ENCODE measurements at regions not wholly inside any gene's neighbourhood (a gene's known extent, or its start where the extent isn't known, plus 50 kb on each side); places are given as distances from the start of the nearest gene placed in this dataset.

DNA sequence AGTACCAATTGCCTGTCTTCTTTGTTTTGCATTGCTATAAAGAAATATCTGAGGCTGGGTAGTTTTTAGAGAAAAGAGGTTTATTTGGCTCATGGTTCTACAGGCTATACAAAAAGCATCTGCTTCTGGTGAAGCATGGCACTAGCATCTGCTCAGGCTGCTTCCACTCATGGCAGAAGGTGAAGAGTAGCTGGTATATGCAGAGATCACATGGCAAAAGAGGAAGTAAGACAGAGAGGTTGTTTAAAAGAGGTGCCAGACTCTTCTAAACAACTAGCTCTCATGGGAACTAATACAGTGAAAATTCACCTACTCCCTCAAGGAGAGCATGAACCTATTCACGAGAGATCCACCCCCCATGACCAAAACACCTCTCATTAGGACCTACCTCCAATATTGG lies 56.7 kb upstream of the GUCA2B start:
- DNase-seq: no peak
- no peak overlapping the region for H3K4me3 ChIP-seq (ENCODE audit: low read length)
- H3K36me3 ChIP-seq (ENCODE audit: control insufficient read depth, insufficient read depth, low read length): no peaks in the 10 kb centered on the region
- H3K4me1 ChIP-seq (ENCODE audit: control insufficient read depth, insufficient read depth, low read length): no peaks in the 10 kb centered on the region
- H3K27me3 ChIP-seq (ENCODE audit: control insufficient read depth, insufficient read depth, low read length): no peaks in the 10 kb centered on the region
- no peaks in the 10 kb centered on the region for H3K9me3 ChIP-seq (replicated peaks; ENCODE audit: control insufficient read depth, low read depth, low read length)
- no peak overlapping the region for H3K27ac ChIP-seq (ENCODE audit: low read length)
- no CpG with 5 or more reads among the region's 1 CpG for WGBS (ENCODE audit: insufficient coverage)

DNA sequence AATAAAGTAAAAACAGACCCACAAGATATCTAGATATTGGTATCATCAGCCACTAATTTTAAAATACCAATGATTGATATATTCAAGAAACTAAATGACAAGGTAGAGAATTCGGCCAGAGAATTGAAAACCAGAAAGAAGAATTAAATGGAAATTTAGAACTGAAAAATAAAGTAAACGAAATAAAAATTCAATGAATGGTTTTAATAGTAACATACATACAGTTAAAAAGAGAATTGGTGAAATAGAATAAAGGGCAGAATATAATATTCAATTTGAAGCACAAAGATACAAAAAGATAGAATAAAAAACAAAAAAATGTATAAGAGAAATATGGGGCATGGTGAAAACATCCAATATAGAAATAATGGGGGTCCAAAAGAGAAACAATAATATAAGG lies 64.0 kb upstream of the GUCA2B start:
- no CpG with 5 or more reads among the region's 2 CpGs for WGBS (ENCODE audit: insufficient coverage)
- no peaks in the 10 kb centered on the region for H3K36me3 ChIP-seq (ENCODE audit: control insufficient read depth, insufficient read depth, low read length)
- no peaks in the 10 kb centered on the region for H3K27me3 ChIP-seq (ENCODE audit: control insufficient read depth, insufficient read depth, low read length)
- no peak overlapping the region for H3K4me3 ChIP-seq (ENCODE audit: low read length)
- H3K27ac ChIP-seq (ENCODE audit: low read length): no peak overlapping the region
- H3K4me1 ChIP-seq (ENCODE audit: control insufficient read depth, insufficient read depth, low read length): no peaks in the 10 kb centered on the region
- H3K9me3 ChIP-seq (replicated peaks; ENCODE audit: control insufficient read depth, low read depth, low read length): peaks cover 3% of the 10 kb centered on the region
- DNase-seq: no peak

DNA sequence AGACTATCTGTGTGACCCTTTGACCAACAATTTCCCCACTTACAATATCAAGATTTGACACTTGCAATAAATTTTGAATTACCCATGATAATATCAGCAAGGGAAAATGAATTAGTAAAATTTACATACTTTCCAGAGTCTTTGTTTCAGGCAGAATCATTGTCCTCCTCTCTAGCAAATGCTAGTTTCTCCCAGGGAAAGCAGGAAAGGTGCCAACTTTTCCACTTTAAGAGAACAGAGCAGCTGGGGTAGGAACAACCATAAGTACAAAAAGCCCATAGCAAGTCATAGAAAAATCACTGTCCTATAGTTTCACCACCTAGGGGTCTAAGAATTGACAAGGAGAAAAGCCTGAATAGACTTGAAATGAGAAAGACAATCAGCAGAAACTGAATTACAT lies 67.1 kb upstream of the GUCA2B start:
- Histone ChIP-seq H3K27me3 (ENCODE audit: control insufficient read depth, insufficient read depth, low read length) (no peaks in the 10 kb centered on the region), H3K9me3 (replicated peaks; ENCODE audit: control insufficient read depth, low read depth, low read length) (peaks cover 3% of the 10 kb centered on the region), H3K4me3 (ENCODE audit: low read length) (no peak overlapping the region), H3K36me3 (ENCODE audit: control insufficient read depth, insufficient read depth, low read length) (no peaks in the 10 kb centered on the region), H3K27ac (ENCODE audit: low read length) (no peak overlapping the region), H3K4me1 (ENCODE audit: control insufficient read depth, insufficient read depth, low read length) (no peaks in the 10 kb centered on the region)
- DNase-seq: peak; percentile 17

DNA sequence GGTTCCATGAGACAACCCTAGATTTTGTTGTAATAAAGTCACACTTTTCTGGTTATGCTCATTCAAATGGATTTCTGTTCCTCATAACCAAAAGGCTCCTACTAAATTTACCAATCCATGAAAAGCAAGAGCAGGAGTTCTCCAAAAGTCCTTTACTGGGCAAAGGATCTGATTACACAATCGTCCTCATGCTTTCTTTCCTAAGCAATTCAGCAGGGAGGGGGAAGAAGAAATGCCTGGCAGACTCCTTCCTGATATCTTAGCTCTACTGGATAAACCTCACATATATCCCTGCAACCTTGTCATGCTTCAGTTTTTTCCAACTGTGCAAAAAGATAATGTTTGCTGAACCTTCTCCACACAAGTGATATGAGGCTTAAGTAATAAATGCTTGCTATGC lies 67.6 kb upstream of the GUCA2B start:
- Histone ChIP-seq H3K4me3 (ENCODE audit: low read length) (no peak overlapping the region), H3K36me3 (ENCODE audit: control insufficient read depth, insufficient read depth, low read length) (no peaks in the 10 kb centered on the region), H3K27me3 (ENCODE audit: control insufficient read depth, insufficient read depth, low read length) (no peaks in the 10 kb centered on the region), H3K27ac (ENCODE audit: low read length) (no peak overlapping the region), H3K9me3 (replicated peaks; ENCODE audit: control insufficient read depth, low read depth, low read length) (peaks cover 3% of the 10 kb centered on the region), H3K4me1 (ENCODE audit: control insufficient read depth, insufficient read depth, low read length) (no peaks in the 10 kb centered on the region)
- DNase-seq: peak; percentile 1
- WGBS (ENCODE audit: insufficient coverage): no CpG with 5 or more reads among the region's 1 CpG

DNA sequence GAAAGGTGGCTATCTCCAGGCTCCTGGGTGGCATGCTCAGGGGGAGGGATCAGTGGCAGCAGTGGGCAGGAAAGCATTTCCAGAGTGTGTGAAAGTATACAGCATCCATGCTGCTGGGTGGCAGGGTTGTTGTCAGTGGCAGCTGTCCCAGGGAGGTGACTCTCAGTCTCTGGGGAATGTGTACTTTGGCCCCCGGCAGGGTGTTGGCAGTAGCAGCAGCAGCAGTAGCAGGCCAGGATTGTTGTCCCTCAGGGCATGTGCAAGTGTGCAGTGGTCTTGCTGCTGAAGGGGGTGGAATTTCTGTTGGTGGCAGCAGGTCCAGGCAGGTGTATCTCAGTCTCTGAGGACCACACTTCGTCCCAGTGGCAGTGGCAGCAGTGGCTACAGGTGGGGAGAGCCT lies 71.7 kb upstream of the GUCA2B start:
- Histone ChIP-seq H3K9me3 (replicated peaks; ENCODE audit: control insufficient read depth, low read depth, low read length) (no peaks in the 10 kb centered on the region), H3K27me3 (ENCODE audit: control insufficient read depth, insufficient read depth, low read length) (no peaks in the 10 kb centered on the region), H3K36me3 (ENCODE audit: control insufficient read depth, insufficient read depth, low read length) (no peaks in the 10 kb centered on the region), H3K27ac (ENCODE audit: low read length) (no peak overlapping the region), H3K4me3 (ENCODE audit: low read length) (no peak overlapping the region), H3K4me1 (ENCODE audit: control insufficient read depth, insufficient read depth, low read length) (no peaks in the 10 kb centered on the region)
- no peak for DNase-seq
- WGBS (ENCODE audit: insufficient coverage): 71% methylated on average over 2 of the region's 2 CpGs

DNA sequence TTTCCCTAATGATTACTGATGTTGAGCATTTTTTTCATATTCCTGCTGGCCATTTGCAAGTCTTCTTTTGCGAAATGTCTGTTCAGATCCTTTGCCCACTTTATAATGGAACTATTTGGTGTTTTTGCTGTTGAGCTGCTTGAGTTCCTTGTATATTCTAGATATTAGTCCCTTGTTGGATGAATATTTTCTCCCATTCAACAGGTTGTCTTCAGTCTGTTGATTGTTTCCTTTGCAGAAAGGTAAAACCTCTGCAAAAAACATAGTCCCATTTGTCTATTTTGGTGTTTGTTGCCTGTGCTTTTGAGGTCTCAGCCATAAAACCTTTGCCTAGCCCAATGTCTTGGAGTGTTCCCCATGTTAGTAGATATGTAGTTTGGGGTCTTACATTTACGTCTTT lies 78.0 kb upstream of the GUCA2B start:
- Histone ChIP-seq H3K36me3 (ENCODE audit: control insufficient read depth, insufficient read depth, low read length) (no peaks in the 10 kb centered on the region), H3K9me3 (replicated peaks; ENCODE audit: control insufficient read depth, low read depth, low read length) (no peaks in the 10 kb centered on the region), H3K27ac (ENCODE audit: low read length) (no peak overlapping the region), H3K4me3 (ENCODE audit: low read length) (no peak overlapping the region), H3K4me1 (ENCODE audit: control insufficient read depth, insufficient read depth, low read length) (no peaks in the 10 kb centered on the region), H3K27me3 (ENCODE audit: control insufficient read depth, insufficient read depth, low read length) (no peaks in the 10 kb centered on the region)
- no peak for DNase-seq
- no CpG with 5 or more reads among the region's 2 CpGs for WGBS (ENCODE audit: insufficient coverage)

DNA sequence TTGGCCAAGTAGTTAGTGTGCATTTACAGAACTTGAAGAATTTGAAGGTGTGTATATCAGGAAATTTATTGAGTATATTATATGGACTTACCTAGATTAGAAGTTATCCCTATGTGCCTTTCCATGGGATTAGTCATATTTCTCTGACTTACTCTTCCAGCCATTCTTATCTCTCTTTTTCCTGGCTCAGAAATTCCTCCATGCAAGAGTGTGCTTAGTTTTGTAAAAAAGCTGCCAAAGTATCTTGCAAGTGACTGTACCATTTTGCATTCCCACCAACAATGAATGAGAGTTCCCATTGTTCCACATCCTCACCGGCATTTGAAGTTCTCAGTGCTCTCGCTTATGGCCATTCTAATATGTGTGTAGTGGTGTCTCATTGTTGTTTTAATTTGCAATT lies 82.2 kb upstream of the GUCA2B start:
- H3K4me3 ChIP-seq (ENCODE audit: low read length): no peak overlapping the region

DNA sequence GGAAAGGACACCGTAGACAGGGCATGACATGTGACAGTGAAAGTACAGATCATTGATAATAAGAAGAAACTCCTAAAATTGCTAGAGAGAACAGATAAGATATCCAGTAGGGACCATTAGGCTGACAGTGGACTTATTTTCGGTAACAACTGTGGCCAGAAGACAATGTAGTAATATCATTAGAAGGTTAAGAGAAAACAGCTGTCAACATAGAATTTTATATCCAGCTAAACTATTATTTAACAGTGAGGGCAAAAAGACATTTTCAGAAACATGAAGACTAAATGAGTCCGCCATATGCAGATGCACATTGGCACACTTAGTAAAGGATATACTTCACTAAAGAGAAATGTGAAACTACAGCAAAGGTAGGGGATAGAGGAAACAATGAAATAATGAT lies 95.4 kb upstream of the GUCA2B start:
- DNase-seq: no peak
- no peaks in the 10 kb centered on the region for H3K36me3 ChIP-seq (ENCODE audit: control insufficient read depth, insufficient read depth, low read length)
- no peak overlapping the region for H3K4me3 ChIP-seq (ENCODE audit: low read length)
- peaks cover 3% of the 10 kb centered on the region for H3K9me3 ChIP-seq (replicated peaks; ENCODE audit: control insufficient read depth, low read depth, low read length)
- no peak overlapping the region for H3K27ac ChIP-seq (ENCODE audit: low read length)
- H3K27me3 ChIP-seq (ENCODE audit: control insufficient read depth, insufficient read depth, low read length): no peaks in the 10 kb centered on the region
- no CpG with 5 or more reads among the region's 3 CpGs for WGBS (ENCODE audit: insufficient coverage)
- H3K4me1 ChIP-seq (ENCODE audit: control insufficient read depth, insufficient read depth, low read length): no peaks in the 10 kb centered on the region

More for the DNA sequence above, 82.2 kb upstream of the GUCA2B start:
- no peak for DNase-seq
- WGBS (ENCODE audit: insufficient coverage): no CpG with 5 or more reads among the region's 2 CpGs
- H3K27me3 ChIP-seq (ENCODE audit: control insufficient read depth, insufficient read depth, low read length): no peaks in the 10 kb centered on the region
- H3K36me3 ChIP-seq (ENCODE audit: control insufficient read depth, insufficient read depth, low read length): no peaks in the 10 kb centered on the region
- no peaks in the 10 kb centered on the region for H3K4me1 ChIP-seq (ENCODE audit: control insufficient read depth, insufficient read depth, low read length)
- H3K27ac ChIP-seq (ENCODE audit: low read length): no peak overlapping the region
- no peaks in the 10 kb centered on the region for H3K9me3 ChIP-seq (replicated peaks; ENCODE audit: control insufficient read depth, low read depth, low read length)

DNA sequence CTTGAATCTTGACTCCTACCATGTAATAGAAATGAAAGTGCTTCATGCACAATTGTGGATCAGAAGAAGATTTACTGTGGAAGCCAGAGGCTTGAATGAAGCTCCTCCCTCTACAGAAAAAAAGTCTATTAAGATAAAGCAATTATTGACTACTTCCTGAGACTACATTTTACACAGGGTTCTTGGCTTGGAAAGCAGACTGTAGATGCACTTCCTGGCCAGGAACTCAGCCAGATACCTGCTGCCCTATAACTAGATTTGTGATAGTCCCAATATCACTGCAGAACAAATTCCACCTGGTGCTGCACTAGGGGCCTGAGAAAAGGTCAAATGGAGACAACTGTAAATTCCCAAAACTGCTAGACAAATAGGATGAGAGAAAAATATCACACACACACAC lies 96.8 kb upstream of the GUCA2B start:
- H3K36me3 ChIP-seq (ENCODE audit: control insufficient read depth, insufficient read depth, low read length): no peaks in the 10 kb centered on the region
- H3K4me3 ChIP-seq (ENCODE audit: low read length): no peak overlapping the region
- H3K9me3 ChIP-seq (replicated peaks; ENCODE audit: control insufficient read depth, low read depth, low read length): peaks cover 3% of the 10 kb centered on the region
- no peaks in the 10 kb centered on the region for H3K4me1 ChIP-seq (ENCODE audit: control insufficient read depth, insufficient read depth, low read length)
- H3K27ac ChIP-seq (ENCODE audit: low read length): no peak overlapping the region
- DNase-seq: no peak
- H3K27me3 ChIP-seq (ENCODE audit: control insufficient read depth, insufficient read depth, low read length): no peaks in the 10 kb centered on the region

DNA sequence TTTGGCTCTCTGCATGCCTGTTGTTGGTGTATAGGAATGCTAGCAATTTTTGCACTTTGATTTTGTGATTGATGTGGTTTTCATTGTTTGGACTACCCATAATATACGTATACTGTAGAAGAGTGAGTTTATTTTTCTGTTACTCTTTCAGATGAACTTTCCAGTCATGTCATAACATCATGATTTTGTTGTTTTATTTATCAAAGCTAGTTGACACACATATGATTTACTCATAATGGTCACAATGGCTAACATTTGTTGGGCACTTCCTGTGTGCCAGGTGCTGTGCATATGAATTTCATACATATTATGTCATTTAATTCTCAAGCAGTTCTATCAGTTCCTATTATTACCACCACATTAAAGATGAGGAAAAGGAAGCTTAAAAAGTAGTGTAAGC lies 98.1 kb upstream of the GUCA2B start:
- H3K27me3 ChIP-seq (ENCODE audit: control insufficient read depth, insufficient read depth, low read length): no peaks in the 10 kb centered on the region
- DNase-seq: no peak
- no peaks in the 10 kb centered on the region for H3K36me3 ChIP-seq (ENCODE audit: control insufficient read depth, insufficient read depth, low read length)
- peaks cover 3% of the 10 kb centered on the region for H3K9me3 ChIP-seq (replicated peaks; ENCODE audit: control insufficient read depth, low read depth, low read length)
- H3K4me1 ChIP-seq (ENCODE audit: control insufficient read depth, insufficient read depth, low read length): no peaks in the 10 kb centered on the region
- H3K27ac ChIP-seq (ENCODE audit: low read length): no peak overlapping the region
- WGBS (ENCODE audit: insufficient coverage): no CpG with 5 or more reads among the region's 1 CpG
- H3K4me3 ChIP-seq (ENCODE audit: low read length): no peak overlapping the region

DNA sequence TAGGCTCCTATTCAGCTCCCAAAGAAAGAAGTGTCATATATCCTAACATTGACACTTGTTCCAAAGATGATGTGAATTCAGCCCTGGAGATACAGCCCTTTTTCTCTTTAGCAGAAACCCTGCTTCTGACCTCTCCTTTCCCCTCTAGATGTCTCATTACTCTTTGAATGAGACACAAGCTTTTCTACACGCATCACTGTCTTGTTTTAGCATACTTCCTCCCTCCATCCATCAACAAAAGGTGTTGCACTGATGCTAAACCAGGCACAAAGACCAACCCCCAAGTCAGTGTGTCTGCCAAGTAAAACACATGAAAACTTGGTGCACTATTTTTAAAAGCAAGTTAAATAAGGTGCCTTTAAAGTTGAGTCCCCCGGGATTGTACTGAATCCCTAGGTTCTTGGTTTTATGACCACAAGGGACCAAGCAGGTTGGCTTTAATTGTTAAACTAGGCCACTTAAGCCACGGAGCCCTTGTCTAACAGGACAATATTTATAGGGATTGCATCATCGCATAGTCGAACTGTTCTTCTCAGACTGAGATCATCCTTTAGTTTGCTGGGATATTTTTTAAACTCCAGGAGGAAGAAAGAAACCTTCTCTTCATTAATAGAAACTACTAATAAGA lies 101.0 kb upstream of the GUCA2B start:
- no peaks in the 10 kb centered on the region for H3K4me1 ChIP-seq (ENCODE audit: control insufficient read depth, insufficient read depth, low read length)
- 75% methylated on average over 2 of the region's 5 CpGs for WGBS (ENCODE audit: insufficient coverage)
- H3K36me3 ChIP-seq (ENCODE audit: control insufficient read depth, insufficient read depth, low read length): no peaks in the 10 kb centered on the region
- no peak overlapping the region for H3K4me3 ChIP-seq (ENCODE audit: low read length)
- H3K9me3 ChIP-seq (replicated peaks; ENCODE audit: control insufficient read depth, low read depth, low read length): no peaks in the 10 kb centered on the region
- no peaks in the 10 kb centered on the region for H3K27me3 ChIP-seq (ENCODE audit: control insufficient read depth, insufficient read depth, low read length)
- no peak for DNase-seq
- H3K27ac ChIP-seq (ENCODE audit: low read length): no peak overlapping the region
